ENCODE measurements at regions not wholly inside any gene's neighbourhood (a gene's known extent, or its start where the extent isn't known, plus 50 kb on each side); places are given as distances from the start of the nearest gene placed in this dataset.

DNA sequence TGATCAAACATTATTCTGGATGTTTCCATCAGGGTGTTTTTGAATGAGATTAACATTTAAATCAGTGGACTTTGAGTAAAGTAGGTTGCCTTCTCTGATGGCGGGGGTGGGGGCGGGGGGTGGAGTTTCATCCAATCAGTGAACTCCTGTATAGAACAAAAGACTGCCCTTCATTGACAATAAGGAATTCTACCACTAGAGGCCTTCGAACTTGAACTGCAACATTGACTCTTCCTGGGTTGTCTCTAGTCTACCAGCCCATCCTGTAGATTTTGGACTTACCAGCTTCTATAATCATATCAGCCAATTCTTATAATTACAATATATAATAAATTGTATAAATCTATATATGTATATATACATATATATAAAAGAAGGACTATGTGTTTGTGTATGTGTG lies 520.4 kb upstream of the CXADR start:
- no peaks in the 10 kb centered on the region for H3K27me3 ChIP-seq
- DNase-seq (no peak), ATAC-seq (no peak)
- H3K36me3 ChIP-seq: no peaks in the 10 kb centered on the region
- TF ChIP-seq, protein P1, sequence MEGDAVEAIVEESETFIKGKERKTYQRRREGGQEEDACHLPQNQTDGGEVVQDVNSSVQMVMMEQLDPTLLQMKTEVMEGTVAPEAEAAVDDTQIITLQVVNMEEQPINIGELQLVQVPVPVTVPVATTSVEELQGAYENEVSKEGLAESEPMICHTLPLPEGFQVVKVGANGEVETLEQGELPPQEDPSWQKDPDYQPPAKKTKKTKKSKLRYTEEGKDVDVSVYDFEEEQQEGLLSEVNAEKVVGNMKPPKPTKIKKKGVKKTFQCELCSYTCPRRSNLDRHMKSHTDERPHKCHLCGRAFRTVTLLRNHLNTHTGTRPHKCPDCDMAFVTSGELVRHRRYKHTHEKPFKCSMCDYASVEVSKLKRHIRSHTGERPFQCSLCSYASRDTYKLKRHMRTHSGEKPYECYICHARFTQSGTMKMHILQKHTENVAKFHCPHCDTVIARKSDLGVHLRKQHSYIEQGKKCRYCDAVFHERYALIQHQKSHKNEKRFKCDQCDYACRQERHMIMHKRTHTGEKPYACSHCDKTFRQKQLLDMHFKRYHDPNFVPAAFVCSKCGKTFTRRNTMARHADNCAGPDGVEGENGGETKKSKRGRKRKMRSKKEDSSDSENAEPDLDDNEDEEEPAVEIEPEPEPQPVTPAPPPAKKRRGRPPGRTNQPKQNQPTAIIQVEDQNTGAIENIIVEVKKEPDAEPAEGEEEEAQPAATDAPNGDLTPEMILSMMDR (IDR thresholded peaks at IDR 0.05): no peak
- no peak overlapping the region for H3K27ac ChIP-seq
- H3K9me3 ChIP-seq: peaks cover 0 to 9% (median 0%) of the 10 kb centered on the region in 11 donors
- WGBS, 2 donors: 85 to 89% methylated on average over 3 of the region's 3 CpGs
- intact Hi-C loops (cut with DNase I): no loop called here
- no peaks in the 10 kb centered on the region for H3K4me1 ChIP-seq
- no peak overlapping the region for H3K4me3 ChIP-seq

DNA sequence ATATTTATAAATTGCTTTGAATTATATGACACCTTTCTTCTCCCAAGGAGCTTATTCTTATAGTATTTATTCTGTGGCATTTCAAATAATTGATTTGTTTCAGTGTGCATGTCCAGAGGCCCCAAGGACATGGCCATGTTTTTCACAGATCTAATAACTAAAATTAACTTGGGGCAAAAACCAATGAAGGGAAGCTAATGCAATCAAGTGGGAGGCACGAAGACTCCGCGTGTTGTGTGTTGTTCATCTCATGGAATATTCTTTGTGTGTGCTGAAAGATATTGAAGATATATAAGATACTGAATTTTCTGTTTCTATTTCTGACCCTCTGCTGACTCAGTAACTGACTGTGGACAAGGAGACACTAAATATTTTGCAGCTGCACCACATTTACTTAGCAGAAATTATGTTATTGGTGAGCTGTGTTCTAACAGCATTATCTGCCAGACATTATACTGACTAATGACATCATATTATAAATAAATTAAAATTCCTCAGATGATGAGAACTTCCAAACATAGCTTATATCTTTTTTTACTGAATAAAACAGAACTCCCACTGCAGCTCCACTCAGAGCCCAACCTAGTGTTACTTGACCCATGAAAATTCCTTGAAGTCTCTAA lies 519.3 kb upstream of the CXADR start:
- 76 to 84% methylated on average over 3 of the region's 3 CpGs for WGBS, 2 donors

DNA sequence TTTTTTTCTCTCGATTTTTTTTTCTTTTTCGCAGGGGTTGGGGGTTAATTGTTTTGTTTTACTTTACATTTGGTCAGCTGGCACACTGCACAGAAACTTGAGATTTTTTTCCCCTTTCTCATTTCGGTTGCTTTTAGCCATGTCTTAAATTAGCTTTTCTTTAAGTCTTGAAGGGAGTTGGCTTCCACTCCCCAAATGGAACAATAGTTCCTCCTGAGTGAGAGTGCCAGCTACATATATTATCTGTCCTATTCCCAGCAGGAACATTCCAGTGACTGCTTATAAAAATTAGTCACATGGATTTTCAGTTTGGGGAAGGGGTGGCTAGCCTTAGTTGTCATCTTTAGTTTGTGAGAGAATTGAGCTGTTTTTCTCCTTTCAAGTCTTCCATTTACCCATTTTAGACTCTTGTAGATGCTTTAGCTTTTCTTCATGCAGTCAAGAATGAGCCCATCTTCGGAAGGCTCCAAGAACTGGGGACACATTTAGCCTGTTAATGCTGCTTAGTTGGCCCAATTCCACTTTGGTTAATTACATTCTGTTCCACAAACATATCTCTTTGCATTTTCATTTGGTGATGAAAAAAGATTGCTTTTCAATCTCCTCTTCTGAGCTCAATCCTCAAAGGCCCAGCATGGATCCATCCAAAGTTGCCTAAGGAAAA lies 510.1 kb upstream of the CXADR start:
- Histone ChIP-seq H3K36me3 (no peaks in the 10 kb centered on the region), H3K4me1 (no peaks in the 10 kb centered on the region), H3K27me3 (no peaks in the 10 kb centered on the region), H3K4me3 (no peak overlapping the region), H3K9me3 (peaks cover 0 to 11% (median 0%) of the 10 kb centered on the region in 11 donors), H3K27ac (no peak overlapping the region)
- ATAC-seq (no peak), DNase-seq (no peak)
- WGBS, 2 donors: 75 to 82% methylated on average over 4 of the region's 4 CpGs
- TF ChIP-seq, protein P1 (IDR thresholded peaks at IDR 0.05): no peak
- intact Hi-C loops (cut with DNase I): no loop called here

More for the DNA sequence above, 519.3 kb upstream of the CXADR start:
- intact Hi-C loops (cut with DNase I): no loop called here
- H3K27me3 ChIP-seq: no peaks in the 10 kb centered on the region
- H3K4me1 ChIP-seq: no peaks in the 10 kb centered on the region
- H3K4me3 ChIP-seq: no peak overlapping the region
- DNase-seq: no peak
- ATAC-seq: no peak
- H3K36me3 ChIP-seq: no peaks in the 10 kb centered on the region
- H3K9me3 ChIP-seq: peaks cover 0 to 6% (median 0%) of the 10 kb centered on the region in 11 donors
- H3K27ac ChIP-seq: no peak overlapping the region
- TF ChIP-seq, protein P1 (IDR thresholded peaks at IDR 0.05): no peak

DNA sequence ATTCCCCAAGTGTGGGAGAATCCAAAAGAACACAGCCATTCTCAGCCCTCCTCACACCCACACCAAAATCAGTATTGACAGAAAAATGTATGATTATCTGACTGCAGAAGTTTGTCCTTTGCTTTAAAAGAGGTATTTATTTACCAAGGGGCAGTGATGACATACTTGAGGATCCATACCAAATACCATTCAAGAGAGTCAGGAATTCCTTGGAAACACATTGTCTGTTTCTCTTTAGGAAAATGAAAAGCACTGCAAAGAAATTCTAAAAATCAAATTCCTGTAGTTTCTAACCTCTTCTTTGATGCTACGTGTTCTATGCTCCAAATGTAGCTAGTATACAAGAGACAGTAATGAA lies 509.6 kb upstream of the CXADR start:
- TF ChIP-seq, protein P1 (IDR thresholded peaks at IDR 0.05): no peak
- intact Hi-C loops (cut with DNase I): no loop called here
- ATAC-seq (no peak), DNase-seq (no peak)
- no peaks in the 10 kb centered on the region for H3K4me1 ChIP-seq
- WGBS, 2 donors: 66 to 78% methylated on average over 1 of the region's 1 CpG
- H3K4me3 ChIP-seq: no peak overlapping the region
- H3K36me3 ChIP-seq: no peaks in the 10 kb centered on the region
- no peak overlapping the region for H3K27ac ChIP-seq
- no peaks in the 10 kb centered on the region for H3K27me3 ChIP-seq
- H3K9me3 ChIP-seq: peaks cover 0 to 14% (median 0%) of the 10 kb centered on the region in 11 donors
